ENCODE measurements at regions not wholly inside any gene's neighbourhood (a gene's known extent, or its start where the extent isn't known, plus 50 kb on each side); places are given as distances from the start of the nearest gene placed in this dataset.

DNA sequence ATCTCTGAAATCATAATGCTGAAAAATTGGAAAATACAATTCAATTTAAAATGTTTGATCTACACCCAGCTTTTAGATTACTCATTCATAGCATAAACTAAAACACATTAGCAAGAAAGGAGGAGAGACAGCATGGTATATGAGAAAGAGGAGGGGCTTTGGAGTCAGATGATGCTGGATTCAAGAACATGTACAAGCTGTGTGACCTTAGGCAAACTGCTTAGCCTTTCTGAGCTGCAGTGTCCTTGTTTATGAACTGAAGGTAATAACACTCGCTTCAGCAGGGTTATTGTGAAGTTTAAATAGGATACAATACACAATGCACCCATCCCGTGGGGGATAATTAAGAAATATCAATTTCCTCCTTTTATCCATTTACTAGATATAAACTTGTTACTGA lies 79.2 kb downstream of the MAP1LC3B2 start:
- TF ChIP-seq, protein P1, sequence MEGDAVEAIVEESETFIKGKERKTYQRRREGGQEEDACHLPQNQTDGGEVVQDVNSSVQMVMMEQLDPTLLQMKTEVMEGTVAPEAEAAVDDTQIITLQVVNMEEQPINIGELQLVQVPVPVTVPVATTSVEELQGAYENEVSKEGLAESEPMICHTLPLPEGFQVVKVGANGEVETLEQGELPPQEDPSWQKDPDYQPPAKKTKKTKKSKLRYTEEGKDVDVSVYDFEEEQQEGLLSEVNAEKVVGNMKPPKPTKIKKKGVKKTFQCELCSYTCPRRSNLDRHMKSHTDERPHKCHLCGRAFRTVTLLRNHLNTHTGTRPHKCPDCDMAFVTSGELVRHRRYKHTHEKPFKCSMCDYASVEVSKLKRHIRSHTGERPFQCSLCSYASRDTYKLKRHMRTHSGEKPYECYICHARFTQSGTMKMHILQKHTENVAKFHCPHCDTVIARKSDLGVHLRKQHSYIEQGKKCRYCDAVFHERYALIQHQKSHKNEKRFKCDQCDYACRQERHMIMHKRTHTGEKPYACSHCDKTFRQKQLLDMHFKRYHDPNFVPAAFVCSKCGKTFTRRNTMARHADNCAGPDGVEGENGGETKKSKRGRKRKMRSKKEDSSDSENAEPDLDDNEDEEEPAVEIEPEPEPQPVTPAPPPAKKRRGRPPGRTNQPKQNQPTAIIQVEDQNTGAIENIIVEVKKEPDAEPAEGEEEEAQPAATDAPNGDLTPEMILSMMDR (IDR thresholded peaks at IDR 0.05) = no peak
- TF ChIP-seq POLR2A (IDR thresholded peaks at IDR 0.05) (no peak), EP300 (IDR thresholded peaks at IDR 0.05) (no peak), POLR2AphosphoS5 (IDR thresholded peaks at IDR 0.05) (no peak)
- Histone ChIP-seq H3K9me3 (no peaks in the 10 kb centered on the region), H3K27me3 (no peaks in the 10 kb centered on the region), H3K36me3 (no peaks in the 10 kb centered on the region), H3K27ac (no peak overlapping the region), H3K4me3 (no peak overlapping the region), H3K4me1 (peaks cover 0 to 17% (median 15%) of the 10 kb centered on the region in 4 donors)
- ATAC-seq (ENCODE audit: low FRiP score in 2 of 2) (no peak), DNase-seq (no peak)
- WGBS, 2 donors = 49 to 66% methylated on average over 2 of the region's 2 CpGs

DNA sequence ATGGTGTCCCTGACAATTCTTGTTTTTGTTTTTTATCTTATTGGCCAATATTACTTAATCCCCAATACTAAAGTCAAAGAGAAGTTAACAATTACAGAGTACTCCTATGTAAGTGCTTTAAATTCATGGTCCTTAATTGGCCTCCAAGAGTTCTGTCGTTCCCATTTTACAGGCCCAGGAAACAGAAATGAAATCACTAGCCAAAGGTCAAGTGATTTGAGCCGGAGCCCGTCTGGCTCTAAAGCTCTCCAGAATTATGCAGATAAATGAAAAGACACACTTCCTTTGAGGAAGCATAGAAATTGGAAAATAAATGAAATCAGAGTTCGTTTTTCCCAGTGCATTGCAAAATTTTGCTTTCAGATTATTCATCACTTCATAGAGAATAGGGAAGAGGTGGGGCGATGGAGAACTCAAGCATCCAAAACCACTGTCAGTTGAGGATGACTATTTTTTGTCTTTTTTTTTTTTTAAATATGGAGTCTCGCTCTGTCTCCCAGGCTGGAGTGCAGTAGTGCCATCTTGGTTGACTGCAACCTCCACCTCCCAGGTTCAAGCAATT lies 78.5 kb downstream of the MAP1LC3B2 start:
- no peaks in the 10 kb centered on the region for H3K36me3 ChIP-seq
- TF ChIP-seq EP300 (IDR thresholded peaks at IDR 0.05) (no peak), POLR2AphosphoS5 (IDR thresholded peaks at IDR 0.05) (no peak), POLR2A (IDR thresholded peaks at IDR 0.05) (no peak)
- TF ChIP-seq, protein P1 (IDR thresholded peaks at IDR 0.05) = no peak
- H3K4me1 ChIP-seq = peaks cover 0 to 17% (median 15%) of the 10 kb centered on the region in 4 donors
- DNase-seq (no peak), ATAC-seq (ENCODE audit: low FRiP score in 2 of 2) (peak in 1 of 2 donors; percentile 57)
- no peak overlapping the region for H3K27ac ChIP-seq
- no peaks in the 10 kb centered on the region for H3K27me3 ChIP-seq
- H3K4me3 ChIP-seq = no peak overlapping the region
- WGBS, 2 donors = 38 to 47% methylated on average over 6 of the region's 6 CpGs
- H3K9me3 ChIP-seq = no peaks in the 10 kb centered on the region

DNA sequence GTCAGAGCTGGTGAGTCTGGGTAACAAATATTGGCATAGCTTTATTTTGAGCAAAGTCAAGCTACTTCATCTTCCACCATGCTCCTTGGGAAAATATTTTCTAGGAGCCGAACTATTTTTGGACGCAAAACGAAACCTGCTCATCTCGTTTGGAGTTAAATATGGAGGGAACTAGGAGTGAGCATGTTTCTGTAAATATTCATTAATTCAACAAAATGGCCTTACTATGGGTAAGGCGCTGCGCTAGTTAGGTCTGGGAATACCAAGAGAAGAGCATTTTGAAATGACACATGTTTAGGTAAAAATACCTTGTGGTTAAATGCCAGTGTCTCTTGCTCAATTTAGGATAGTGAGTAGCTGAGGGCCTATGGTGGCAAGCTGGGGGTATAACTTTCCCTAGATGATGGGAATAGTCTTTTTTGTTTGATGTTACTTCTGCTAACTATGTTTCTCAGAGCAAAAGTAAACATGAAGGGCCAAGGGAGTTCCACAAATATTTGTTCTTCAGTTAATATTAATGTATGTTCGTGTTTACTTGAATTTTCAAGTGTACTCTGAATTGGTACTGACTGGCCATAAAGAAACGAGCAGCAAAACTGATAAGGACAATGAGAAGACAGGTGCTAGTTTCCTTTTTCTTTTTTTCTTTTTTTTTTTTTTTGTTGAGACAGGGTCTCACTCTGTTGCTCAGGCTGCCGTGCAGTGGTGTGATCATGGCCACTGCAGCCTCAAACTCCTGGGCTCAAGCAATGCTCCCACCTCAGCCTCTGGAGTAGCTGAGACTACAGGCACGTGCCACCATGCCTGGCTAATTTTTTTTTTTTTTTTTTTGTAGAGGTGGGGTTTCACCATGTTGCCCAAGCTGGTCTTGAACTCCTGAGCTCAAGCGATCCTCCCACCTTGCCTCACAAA lies 77.7 kb downstream of the MAP1LC3B2 start:
- H3K4me3 ChIP-seq = no peak overlapping the region
- peak overlapping the region in 3 of 4 donors; percentile 20 to 57 (median 43) for H3K27ac ChIP-seq
- peaks cover 0 to 17% (median 15%) of the 10 kb centered on the region in 4 donors for H3K4me1 ChIP-seq
- 60 to 74% methylated on average over 11 of the region's 11 CpGs for WGBS, 2 donors
- ATAC-seq (ENCODE audit: low FRiP score in 2 of 2) = no peak
- TF ChIP-seq, protein P1 (IDR thresholded peaks at IDR 0.05) = no peak
- TF ChIP-seq EP300 (IDR thresholded peaks at IDR 0.05) = no peak
- TF ChIP-seq POLR2AphosphoS5 (IDR thresholded peaks at IDR 0.05) = no peak
- TF ChIP-seq POLR2A (IDR thresholded peaks at IDR 0.05) = no peak
- no peaks in the 10 kb centered on the region for H3K36me3 ChIP-seq
- H3K9me3 ChIP-seq = no peaks in the 10 kb centered on the region
- DNase-seq = no peak
- no peaks in the 10 kb centered on the region for H3K27me3 ChIP-seq

DNA sequence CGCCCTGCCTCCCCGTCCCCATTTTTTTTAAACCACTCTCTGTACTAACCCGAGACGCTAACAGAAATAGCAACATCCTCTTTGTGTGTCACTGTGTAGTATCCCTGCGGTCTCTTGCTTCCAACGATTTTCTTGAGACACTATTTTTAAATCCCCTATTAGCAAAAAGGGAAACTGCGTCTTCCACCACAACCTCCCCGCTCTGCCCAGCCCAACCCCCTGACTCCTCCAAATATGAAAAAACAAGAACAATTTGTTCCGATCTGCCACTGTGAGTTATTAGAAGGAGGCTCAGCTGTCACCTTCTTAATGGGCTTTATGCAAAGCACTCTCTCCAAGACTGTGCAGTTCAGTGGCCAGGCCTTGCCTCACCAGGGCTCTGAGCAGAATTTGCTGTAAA lies 76.3 kb downstream of the MAP1LC3B2 start:
- WGBS, 2 donors = 55 to 56% methylated on average over 9 of the region's 9 CpGs
- no peaks in the 10 kb centered on the region for H3K36me3 ChIP-seq
- peaks cover 0 to 17% (median 15%) of the 10 kb centered on the region in 4 donors for H3K4me1 ChIP-seq
- DNase-seq (no peak), ATAC-seq (ENCODE audit: low FRiP score in 2 of 2) (peak; percentile 7 to 47)
- peak overlapping the region in 1 of 4 donors; percentile 43 for H3K27ac ChIP-seq
- no peaks in the 10 kb centered on the region for H3K27me3 ChIP-seq
- TF ChIP-seq EP300 (IDR thresholded peaks at IDR 0.05) (no peak), POLR2AphosphoS5 (IDR thresholded peaks at IDR 0.05) (peak in 1 of 2 donors; percentile 2)
- H3K9me3 ChIP-seq = no peaks in the 10 kb centered on the region
- H3K4me3 ChIP-seq = no peak overlapping the region

DNA sequence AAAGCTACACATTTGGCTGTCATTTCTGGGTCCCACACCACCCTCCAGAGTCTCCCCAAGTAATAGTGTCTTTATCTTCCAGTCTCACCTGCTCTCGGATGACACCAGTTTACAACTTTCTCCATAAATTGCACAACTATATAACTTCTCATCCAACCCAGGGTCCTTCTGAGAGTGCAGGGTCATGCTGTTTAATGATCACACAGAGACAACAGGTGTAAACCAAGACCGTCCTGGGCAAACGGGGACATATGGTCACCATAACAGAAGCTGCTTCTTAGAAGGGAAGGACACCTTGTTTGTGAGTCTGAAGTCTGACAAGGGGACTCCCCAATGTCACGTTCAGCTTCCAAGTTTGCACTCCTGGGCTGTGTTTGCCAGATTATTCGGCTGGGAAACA lies 74.3 kb downstream of the MAP1LC3B2 start:
- 73 to 79% methylated on average over 5 of the region's 5 CpGs for WGBS, 2 donors

More for the DNA sequence above, 74.3 kb downstream of the MAP1LC3B2 start:
- ATAC-seq (ENCODE audit: low FRiP score in 2 of 2) (no peak), DNase-seq (no peak)
- Histone ChIP-seq H3K36me3 (no peaks in the 10 kb centered on the region), H3K4me1 (peaks cover 0 to 17% (median 15%) of the 10 kb centered on the region in 4 donors), H3K27ac (no peak overlapping the region), H3K4me3 (no peak overlapping the region), H3K9me3 (no peaks in the 10 kb centered on the region), H3K27me3 (no peaks in the 10 kb centered on the region)
- TF ChIP-seq POLR2AphosphoS5 (IDR thresholded peaks at IDR 0.05) (no peak), POLR2A (IDR thresholded peaks at IDR 0.05) (no peak), EP300 (IDR thresholded peaks at IDR 0.05) (no peak)
- TF ChIP-seq, protein P1 (IDR thresholded peaks at IDR 0.05) = no peak

All from upper lobe of left lung (tissue), 6 donors.